MM.1S (cell line): ENCODE measurements at regions not wholly inside any gene's neighbourhood (a gene's known extent, or its start where the extent isn't known, plus 50 kb on each side); places are given as distances from the start of the nearest gene placed in this dataset.

ENCODE experiments used
- DNase-seq: peaks from one replicate; pipeline ENCODE4 v3.0.0-alpha.2; 2015
- H2AFZ ChIP-seq: fragments of 300-600 bp; sonication (generic); 2 replicates; pipeline ENCODE4 v1.6.0; 2016; ENCODE audit warnings: antibody characterized with exemption, low read length
- H3F3A ChIP-seq: fragments of 300-600 bp; sonication (generic); 2 replicates; pipeline ENCODE4 v1.6.1; 2016; ENCODE audit warnings: mild to moderate bottlenecking, antibody characterized with exemption, low read length, moderate library complexity, mixed read lengths; ENCODE audit not compliant: insufficient read depth
- H3K27ac ChIP-seq: fragments of 300-600 bp; sonication (generic); 2 replicates; pipeline ENCODE4 v1.5.1; 2016; ENCODE audit warnings: mild to moderate bottlenecking, low read length
- H3K27me3 ChIP-seq: fragments of 300-600 bp; sonication (generic); replicated peaks from 2 replicates; pipeline ENCODE4 v1.6.0; 2016; ENCODE audit warnings: low read length; ENCODE audit not compliant: insufficient read depth
- H3K36me3 ChIP-seq: fragments of 300-600 bp; sonication (generic); replicated peaks from 2 replicates; pipeline ENCODE4 v1.6.1; 2016; ENCODE audit warnings: mild to moderate bottlenecking, low read length, mixed read lengths; ENCODE audit not compliant: insufficient read depth
- H3K4me1 ChIP-seq: fragments of 300-600 bp; sonication (generic); 2 replicates; pipeline ENCODE4 v1.6.1; 2016; ENCODE audit warnings: low read length, mixed read lengths
- H3K4me2 ChIP-seq: fragments of 300-600 bp; sonication (generic); 2 replicates; pipeline ENCODE4 v1.6.0; 2016; ENCODE audit warnings: low read depth, low read length
- H3K4me3 ChIP-seq: fragments of 300-600 bp; sonication (generic); 2 replicates; pipeline ENCODE4 v1.5.1; 2016; ENCODE audit warnings: low read length, mixed read lengths
- H3K79me2 ChIP-seq: fragments of 300-600 bp; sonication (generic); 2 replicates; pipeline ENCODE4 v1.6.1; 2016; ENCODE audit warnings: mixed run types, low read length, mixed read lengths
- H3K9ac ChIP-seq: fragments of 300-600 bp; sonication (generic); 2 replicates; pipeline ENCODE4 v1.6.1; 2016; ENCODE audit warnings: low read length, mixed read lengths
- H3K9me2 ChIP-seq: fragments of 300-600 bp; sonication (generic); replicated peaks from 2 replicates; pipeline ENCODE4 v1.6.1; 2016; ENCODE audit warnings: mild to moderate bottlenecking, low read length, mixed read lengths; ENCODE audit not compliant: insufficient read depth
- H3K9me3 ChIP-seq: fragments of 300-600 bp; sonication (generic); replicated peaks from 2 replicates; pipeline ENCODE4 v1.6.1; 2016; ENCODE audit warnings: mild to moderate bottlenecking, low read length, mixed read lengths; ENCODE audit not compliant: insufficient read depth
- H4K20me1 ChIP-seq: fragments of 300-600 bp; sonication (generic); 2 replicates; pipeline ENCODE4 v1.6.1; 2016; ENCODE audit warnings: mild to moderate bottlenecking, low read length, moderate library complexity, mixed read lengths; ENCODE audit not compliant: insufficient read depth
- EZH2 ChIP-seq: fragments of 300-600 bp; sonication (generic); optimal IDR thresholded peaks from 2 replicates; pipeline ENCODE3; 2017; ENCODE audit warnings: low read depth, mild to moderate bottlenecking, antibody characterized with exemption, low read length, mixed read lengths
- EZH2phosphoT487 ChIP-seq: fragments of 300-600 bp; sonication (generic); IDR thresholded peaks from 2 replicates; pipeline ENCODE4 v1.6.1; 2018; ENCODE audit warnings: antibody characterized with exemption, low read length
- TF ChIP-seq, protein P1 (sequence below): fragments of 300-600 bp; sonication (generic); IDR thresholded peaks from 2 replicates; pipeline ENCODE4 v1.5.1; 2016; ENCODE audit warnings: antibody characterized with exemption, low read length, mixed read lengths

DNA sequence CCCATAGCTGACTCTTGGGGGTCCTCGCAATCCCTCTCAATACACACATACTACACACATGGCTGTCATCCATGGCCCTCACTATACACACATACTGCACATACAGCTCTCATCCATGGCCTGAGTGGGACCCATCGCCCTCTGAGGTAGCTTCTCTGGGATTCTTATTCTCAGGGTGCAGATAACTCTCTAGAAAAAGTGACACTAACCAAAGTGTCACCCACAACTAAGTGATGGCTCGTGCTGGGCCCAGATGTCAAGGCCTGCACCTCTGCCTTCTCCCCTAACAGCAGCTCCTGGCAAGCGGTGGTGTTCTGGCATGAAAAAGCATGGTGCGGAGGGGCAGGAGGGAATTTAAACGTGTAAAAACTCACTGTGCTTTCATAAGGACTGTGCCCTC is 62.7 kb upstream of the ZPBP start:
- H3K27me3 ChIP-seq, result no peaks in the 10 kb centered on the region
- DNase-seq, result no peak
- no peak overlapping the region for H3K4me3 ChIP-seq
- no peaks in the 10 kb centered on the region for H3K79me2 ChIP-seq
- TF ChIP-seq, protein P1, sequence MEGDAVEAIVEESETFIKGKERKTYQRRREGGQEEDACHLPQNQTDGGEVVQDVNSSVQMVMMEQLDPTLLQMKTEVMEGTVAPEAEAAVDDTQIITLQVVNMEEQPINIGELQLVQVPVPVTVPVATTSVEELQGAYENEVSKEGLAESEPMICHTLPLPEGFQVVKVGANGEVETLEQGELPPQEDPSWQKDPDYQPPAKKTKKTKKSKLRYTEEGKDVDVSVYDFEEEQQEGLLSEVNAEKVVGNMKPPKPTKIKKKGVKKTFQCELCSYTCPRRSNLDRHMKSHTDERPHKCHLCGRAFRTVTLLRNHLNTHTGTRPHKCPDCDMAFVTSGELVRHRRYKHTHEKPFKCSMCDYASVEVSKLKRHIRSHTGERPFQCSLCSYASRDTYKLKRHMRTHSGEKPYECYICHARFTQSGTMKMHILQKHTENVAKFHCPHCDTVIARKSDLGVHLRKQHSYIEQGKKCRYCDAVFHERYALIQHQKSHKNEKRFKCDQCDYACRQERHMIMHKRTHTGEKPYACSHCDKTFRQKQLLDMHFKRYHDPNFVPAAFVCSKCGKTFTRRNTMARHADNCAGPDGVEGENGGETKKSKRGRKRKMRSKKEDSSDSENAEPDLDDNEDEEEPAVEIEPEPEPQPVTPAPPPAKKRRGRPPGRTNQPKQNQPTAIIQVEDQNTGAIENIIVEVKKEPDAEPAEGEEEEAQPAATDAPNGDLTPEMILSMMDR, result no peak
- no peak for TF ChIP-seq EZH2phosphoT487
- TF ChIP-seq EZH2, result no peak
- H3K9me2 ChIP-seq, result no peaks in the 10 kb centered on the region
- no peaks in the 10 kb centered on the region for H3K36me3 ChIP-seq
- H3K4me2 ChIP-seq, result no peak overlapping the region
- no peaks in the 10 kb centered on the region for H3F3A ChIP-seq
- H3K9ac ChIP-seq, result no peak overlapping the region
- H4K20me1 ChIP-seq, result no peaks in the 10 kb centered on the region
- H3K4me1 ChIP-seq, result peaks cover 10% of the 10 kb centered on the region; the same call in 1 of the 2 replicates
- no peak overlapping the region for H3K27ac ChIP-seq
- no peaks in the 10 kb centered on the region for H3K9me3 ChIP-seq
- H2AFZ ChIP-seq, result no peak overlapping the region

DNA sequence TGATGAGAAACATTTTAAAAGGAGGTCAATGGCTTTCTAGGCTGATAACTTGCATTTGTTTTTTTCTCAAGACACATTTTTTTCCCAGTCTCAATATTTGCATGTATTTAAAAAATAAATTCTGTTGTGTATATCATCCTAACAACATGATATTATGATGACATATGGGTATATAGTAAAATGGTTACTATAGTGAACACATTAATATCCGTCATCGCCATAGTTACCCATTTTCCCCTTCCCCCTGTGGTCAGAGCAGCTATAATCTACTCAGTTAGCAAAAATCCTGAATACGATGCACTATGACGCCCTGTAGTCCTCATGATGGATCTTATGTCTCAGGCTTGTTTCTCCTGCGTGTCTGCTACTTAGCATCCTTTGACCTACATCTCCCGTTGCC is 60.9 kb upstream of the ZPBP start:
- H4K20me1 ChIP-seq, result no peaks in the 10 kb centered on the region
- H3K9me2 ChIP-seq, result no peaks in the 10 kb centered on the region
- no peaks in the 10 kb centered on the region for H3K79me2 ChIP-seq
- H3F3A ChIP-seq, result no peaks in the 10 kb centered on the region
- no peaks in the 10 kb centered on the region for H3K27me3 ChIP-seq
- no peak for TF ChIP-seq EZH2phosphoT487
- TF ChIP-seq, protein P1, result no peak
- TF ChIP-seq EZH2, result no peak
- H3K9me3 ChIP-seq, result no peaks in the 10 kb centered on the region
- DNase-seq, result no peak
- H3K4me2 ChIP-seq, result no peak overlapping the region
- H3K27ac ChIP-seq, result no peak overlapping the region
- H3K4me1 ChIP-seq, result peaks cover 10% of the 10 kb centered on the region; the same call in 1 of the 2 replicates
- no peak overlapping the region for H3K9ac ChIP-seq
- H3K36me3 ChIP-seq, result no peaks in the 10 kb centered on the region
- no peak overlapping the region for H2AFZ ChIP-seq
- no peak overlapping the region for H3K4me3 ChIP-seq

DNA sequence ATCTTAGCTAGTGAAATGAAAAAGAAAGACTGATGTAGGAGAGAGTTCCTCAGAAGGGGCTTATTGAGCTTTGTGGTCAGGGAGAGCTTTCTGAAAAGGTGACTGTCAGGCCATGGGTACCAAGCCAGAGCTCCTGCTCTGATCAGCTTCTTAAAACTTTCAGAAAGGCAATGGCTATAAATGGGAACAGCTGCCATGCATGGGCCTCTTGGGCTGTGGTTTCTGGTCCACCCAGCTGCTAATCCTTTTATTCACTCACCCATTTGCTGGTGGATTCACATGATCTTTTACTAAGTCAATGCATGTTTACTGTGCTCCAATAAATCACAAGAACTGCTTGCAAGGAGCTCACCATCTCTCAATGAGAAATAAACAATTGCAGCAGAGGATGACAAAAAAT is 60.1 kb upstream of the ZPBP start:
- H3K79me2 ChIP-seq, result no peaks in the 10 kb centered on the region
- TF ChIP-seq EZH2phosphoT487 (no peak), EZH2 (no peak)
- TF ChIP-seq, protein P1, result no peak
- H3K4me1 ChIP-seq, result peaks cover 10% of the 10 kb centered on the region; the same call in 1 of the 2 replicates
- no peak overlapping the region for H3K4me3 ChIP-seq
- H3F3A ChIP-seq, result no peaks in the 10 kb centered on the region
- no peak overlapping the region for H3K27ac ChIP-seq
- no peaks in the 10 kb centered on the region for H3K36me3 ChIP-seq
- H3K27me3 ChIP-seq, result no peaks in the 10 kb centered on the region
- no peaks in the 10 kb centered on the region for H3K9me2 ChIP-seq
- DNase-seq, result peak; percentile 64
- H3K4me2 ChIP-seq, result peak overlapping the region; percentile 14; the same call in 1 of the 2 replicates
- H3K9ac ChIP-seq, result no peak overlapping the region
- H3K9me3 ChIP-seq, result no peaks in the 10 kb centered on the region
- no peak overlapping the region for H2AFZ ChIP-seq
- no peaks in the 10 kb centered on the region for H4K20me1 ChIP-seq
